SU-DHL-6 (cell line): ENCODE measurements at regions not wholly inside any gene's neighbourhood (a gene's known extent, or its start where the extent isn't known, plus 50 kb on each side); places are given as distances from the start of the nearest gene placed in this dataset.

Experiments
- CTCF ChIP-seq: fragments of 200-600 bp; sonication (generic); IDR thresholded peaks from one replicate; pipeline ENCODE4 v1.5.1; 2017; ENCODE audit warnings: antibody characterized with exemption, mild to moderate bottlenecking, low read length, moderate library complexity; ENCODE audit not compliant: insufficient read depth, poor library complexity, severe bottlenecking
- EZH2phosphoT487 ChIP-seq: fragments of 200-600 bp; sonication (generic), shearing (Covaris generic); conservative IDR thresholded peaks from 2 replicates; pipeline ENCODE4 v1.6.1; 2018; ENCODE audit warnings: mild to moderate bottlenecking, antibody characterized with exemption, low read length, moderate library complexity, mixed read lengths

GRCh38 chr6:92043777-92044176 lies 1375.6 kb downstream of the EPHA7 start:
- TF ChIP-seq CTCF (no peak), EZH2phosphoT487 (no peak)
